HG02642 (cell line): ENCODE measurements at regions not wholly inside any gene's neighbourhood (a gene's known extent, or its start where the extent isn't known, plus 50 kb on each side); places are given as distances from the start of the nearest gene placed in this dataset.

Experiments used
- ATAC-seq: cut with Tn5 transposase; IDR thresholded peaks from one replicate; pipeline ENCODE4 v1.9.1; 2021; ENCODE audit warnings: mild to moderate bottlenecking; ENCODE audit not compliant: unreplicated experiment, poor library complexity

DNA sequence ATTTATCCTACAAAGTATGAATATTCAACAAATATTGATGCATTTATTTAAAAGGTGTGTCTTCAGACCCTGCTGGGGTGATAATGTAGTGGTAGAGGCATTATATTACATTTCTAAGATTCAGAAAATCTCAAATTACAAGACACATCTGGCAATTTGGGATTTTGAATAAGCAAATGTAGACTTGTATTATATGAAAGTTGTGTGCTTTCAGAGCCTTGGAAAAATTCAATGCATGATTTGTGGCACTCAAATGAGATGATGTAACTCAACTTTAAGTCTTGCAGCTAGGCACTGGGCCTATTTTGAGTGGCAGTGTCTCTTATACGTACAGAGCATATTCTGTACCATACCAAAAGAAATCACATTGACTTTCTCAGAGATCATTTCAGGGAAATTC lies 214.4 kb downstream of the ETS1 start:
- no peak for ATAC-seq

DNA sequence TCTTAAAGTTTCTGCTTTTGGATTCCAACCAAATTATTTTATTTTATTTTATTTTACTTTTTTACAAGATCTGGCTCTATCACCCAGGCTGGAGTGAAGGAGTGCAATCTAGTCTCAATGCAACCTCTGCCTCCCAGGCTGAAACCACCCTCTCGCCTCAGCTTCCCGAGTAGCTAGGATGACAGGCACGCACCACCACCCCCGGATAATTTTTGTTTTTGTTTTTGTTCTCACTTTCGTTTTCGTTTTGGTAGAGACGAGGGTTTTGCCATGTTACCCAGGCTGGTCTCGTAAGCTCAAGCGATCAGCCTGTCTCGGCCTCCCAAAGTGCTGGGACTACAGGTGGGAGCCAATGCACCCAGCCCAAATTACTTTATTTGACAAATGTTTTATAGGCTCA lies 219.8 kb downstream of the ETS1 start:
- ATAC-seq = peak; percentile 81

DNA sequence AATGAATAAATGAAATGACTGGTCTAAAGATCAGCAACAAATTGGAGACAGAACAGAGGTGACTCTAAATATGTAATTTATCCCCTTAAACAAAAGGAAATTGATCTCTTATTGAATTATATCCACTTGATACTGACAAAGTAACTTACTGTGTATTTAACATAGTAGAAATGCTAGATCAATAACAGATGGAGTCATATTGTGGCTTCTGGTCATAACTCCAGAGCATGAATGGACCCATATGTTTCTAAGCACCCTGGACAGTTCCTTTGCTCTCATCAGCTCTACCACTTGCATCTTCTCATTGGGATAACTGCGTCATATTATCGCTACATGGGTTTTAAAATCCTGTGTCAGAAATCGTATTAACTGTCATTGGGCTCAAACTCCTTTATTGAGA lies 222.3 kb downstream of the ETS1 start:
- no peak for ATAC-seq

DNA sequence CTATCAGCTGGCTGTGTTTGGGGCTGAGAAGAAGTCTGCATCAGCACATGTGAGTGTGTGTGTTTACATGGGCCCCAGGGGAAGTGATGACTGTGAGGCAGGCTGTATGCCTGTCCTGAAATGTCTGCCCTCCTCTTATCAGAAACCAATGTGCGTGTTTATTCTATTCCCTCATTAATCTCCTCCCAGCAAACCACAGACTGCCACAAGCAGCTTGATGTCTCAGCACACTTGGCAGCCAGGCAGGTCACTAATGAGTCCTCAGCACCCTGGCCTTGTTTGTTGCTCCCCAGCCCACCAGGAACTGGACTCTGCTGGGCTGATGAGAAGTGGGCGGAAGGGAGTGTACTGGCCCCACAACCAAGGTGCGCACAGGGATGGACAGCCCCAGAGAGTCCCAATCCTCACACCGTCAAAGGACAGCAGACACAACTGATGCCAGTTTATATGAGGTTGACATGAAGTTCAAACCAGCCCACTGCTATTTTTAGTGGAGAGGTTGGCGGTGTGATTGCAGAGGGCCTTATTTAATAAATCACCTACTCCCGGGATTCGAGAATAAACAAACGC lies 225.8 kb downstream of the ETS1 start:
- ATAC-seq = no peak

DNA sequence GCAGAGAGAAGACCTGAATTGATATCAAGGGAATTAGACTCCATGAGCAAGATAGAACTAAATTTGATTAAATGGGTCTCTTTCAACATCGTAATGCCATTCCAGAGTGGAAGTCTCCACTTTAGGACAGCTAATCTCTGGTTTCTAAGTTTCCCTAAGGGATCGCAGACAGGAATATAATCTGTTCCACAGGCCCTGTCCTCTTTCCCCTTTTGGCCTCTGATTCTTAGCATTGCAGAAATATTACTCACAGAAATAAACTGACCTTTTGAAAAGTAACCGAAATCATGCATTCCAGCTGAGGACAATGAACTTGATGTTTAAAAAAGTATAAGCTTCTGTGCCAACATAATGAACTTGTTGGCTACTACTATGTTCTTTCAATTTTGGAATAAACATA lies 227.8 kb downstream of the ETS1 start:
- ATAC-seq = no peak

DNA sequence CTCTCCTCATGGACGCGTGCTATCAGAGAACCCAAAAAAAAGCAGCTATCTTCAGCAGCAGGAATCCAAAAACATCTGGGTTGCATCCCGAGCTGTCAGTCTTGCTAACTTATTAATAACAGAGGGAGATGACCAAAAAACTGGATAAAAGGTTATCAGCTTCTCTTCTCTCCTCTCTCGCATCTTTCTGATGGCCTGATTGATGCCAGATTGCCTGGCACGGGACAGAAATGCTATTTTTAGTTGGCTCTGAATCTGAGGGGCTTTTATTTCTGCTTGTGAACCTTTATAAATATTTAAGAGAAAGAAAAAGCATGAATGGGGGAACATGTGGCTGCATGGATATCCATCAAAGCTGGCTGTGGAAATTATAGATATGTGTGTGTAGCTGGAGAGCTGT lies 230.3 kb downstream of the ETS1 start:
- ATAC-seq = no peak

DNA sequence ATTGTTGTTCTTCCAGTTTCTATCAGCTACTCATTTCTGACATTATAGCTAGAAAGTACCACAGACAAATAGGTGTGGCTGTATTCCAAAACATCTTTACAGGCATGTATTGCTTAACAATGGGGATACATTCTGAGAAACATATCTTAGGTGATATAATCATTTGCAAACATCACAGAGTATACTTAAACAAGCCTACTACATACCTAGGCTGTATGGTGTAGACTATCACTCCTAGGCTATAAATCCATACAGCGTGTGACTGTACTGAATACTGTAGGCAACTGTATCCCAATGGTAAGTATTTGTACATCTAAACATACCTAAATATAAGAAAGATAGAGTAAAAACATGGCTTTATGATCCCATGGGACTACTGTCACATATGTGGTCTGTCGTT lies 231.8 kb downstream of the ETS1 start:
- no peak for ATAC-seq

DNA sequence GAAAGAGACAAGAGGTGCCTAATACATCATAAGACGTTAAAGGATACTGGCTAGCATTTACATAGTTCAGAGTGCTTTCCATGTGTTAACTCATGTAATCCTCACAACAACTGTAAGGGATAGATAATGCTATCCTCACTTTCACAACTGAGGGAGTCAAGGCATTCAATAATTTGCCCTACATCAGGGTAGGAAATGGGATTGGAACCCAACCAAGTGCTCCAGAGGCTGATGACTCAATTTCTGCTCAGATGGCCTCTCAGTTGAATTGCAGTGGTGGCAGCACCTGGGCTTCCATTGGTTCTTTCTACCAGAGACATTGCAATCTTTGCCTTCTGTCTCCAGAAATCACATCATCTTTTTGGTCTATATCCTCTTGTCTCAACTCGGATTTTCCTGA lies 232.9 kb downstream of the ETS1 start:
- no peak for ATAC-seq

DNA sequence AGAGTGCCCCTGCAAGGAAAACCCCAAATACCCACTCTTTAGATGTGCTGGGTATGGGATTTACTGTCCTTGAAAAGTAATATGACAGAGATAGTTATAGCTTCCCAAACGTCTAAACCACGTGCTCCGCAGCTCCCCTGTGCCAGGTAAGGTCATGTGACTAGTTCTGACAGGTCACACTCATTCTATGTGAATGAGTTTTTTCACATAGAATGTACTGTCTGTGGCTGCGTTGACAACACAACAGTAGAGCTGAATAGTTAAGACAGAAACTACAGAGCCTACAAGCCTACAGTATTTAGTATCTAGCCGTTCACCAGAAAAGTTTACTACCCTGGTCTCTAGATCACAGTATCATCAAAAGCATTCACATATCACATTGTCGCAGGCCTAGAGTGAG lies 236.2 kb downstream of the ETS1 start:
- ATAC-seq = no peak

DNA sequence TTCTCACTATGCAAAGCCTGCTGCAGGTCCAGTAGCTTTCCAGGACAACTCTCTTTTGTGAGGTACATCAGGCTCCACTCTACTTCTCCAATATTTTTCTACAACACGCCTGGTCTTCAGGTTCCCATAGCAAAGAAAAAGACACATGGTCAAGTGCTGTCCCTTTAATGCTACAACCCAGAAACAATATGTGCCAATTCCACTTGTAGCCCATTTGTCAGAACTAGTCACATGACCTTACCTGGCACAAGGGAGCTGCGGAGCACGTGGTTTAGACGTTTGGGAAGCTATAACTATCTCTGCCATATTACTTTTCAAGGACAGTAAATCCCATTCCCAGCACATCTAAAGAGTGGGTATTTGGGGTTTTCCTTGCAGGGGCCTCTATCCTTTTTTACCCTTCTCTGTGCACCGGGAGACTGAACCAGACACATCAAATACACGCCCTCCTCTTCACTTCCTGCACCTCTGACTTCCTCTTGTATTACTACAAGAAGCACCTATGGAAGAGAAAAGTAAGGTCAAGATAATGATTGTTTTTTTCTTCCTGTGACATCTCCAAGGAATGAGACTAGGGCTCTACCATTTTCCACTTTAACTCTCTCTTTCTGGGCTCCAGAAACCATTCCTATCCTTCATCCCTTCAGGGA lies 237.6 kb downstream of the ETS1 start:
- no peak for ATAC-seq

DNA sequence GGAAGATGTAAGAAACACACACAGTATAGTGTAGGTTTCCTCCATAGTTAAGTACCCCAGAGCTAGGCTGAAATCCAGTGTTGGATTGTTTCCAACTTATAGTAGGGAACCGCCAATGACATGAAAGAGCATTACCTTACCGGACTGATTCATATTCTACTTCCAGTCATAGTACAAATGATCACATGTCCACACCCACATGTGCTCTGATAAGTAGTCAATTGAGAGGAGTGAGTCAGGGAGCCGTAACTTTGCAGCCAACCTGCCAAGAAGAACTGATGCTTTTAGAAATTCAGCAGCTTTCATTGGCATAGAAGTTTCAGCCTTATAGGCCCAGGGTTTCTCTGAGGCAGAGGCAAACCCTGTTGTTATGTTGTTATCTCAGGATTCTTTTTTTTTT lies 240.6 kb downstream of the ETS1 start:
- ATAC-seq = no peak

DNA sequence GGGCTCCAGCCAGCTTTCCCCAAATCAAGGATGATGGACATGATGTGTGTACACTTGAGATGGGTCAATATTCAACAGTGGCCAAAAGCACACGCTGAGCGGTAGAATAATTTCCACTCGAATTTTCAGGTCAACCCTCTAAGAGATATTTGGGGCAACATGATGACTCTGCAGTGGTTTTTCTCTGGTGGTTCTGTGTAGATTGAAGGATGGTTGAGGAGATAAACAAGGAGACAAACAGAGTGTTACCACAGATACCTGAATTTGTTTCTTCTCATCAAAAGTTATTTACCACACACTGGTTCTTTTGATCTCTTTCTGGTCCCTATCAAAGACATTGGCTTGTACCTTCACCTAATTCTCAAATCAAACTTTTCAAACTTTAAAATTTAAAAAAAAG lies 242.0 kb downstream of the ETS1 start:
- no peak for ATAC-seq

DNA sequence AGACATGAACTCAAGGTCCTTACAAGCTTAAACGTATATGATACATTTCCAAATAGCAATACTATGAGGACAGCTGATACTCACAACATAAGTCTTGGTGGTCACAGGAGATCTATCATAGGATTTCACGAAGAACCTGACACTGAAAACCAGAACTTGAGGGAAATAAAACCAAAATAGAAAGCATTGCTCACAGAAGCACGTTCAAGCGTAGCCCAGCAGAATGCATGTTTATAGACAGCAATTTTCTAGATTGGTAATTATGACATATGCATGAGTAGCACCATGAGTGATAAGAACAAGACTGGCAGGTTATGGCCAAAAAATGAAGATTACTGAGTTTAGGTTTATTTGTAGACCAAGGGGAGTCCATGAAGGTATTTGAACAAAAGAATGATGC lies 243.5 kb downstream of the ETS1 start:
- no peak for ATAC-seq

DNA sequence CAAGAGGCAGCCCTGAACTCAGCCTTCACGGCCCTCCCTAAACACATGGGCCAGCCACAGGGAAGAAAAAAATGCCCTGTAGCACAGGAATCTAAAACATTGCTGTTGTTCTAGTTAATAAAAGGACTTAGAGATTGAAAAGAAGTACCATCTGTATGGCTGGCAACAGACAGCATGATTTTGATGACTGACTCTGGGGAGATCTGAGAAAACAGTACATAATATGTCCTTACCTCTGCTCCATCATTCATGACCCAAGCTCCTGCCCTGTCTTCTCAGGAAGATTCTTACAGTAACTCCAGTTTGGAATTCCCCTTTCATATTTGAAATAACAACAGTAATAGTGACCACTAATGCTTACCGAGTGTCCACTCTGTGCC lies 244.2 kb downstream of the ETS1 start:
- ATAC-seq = no peak

DNA sequence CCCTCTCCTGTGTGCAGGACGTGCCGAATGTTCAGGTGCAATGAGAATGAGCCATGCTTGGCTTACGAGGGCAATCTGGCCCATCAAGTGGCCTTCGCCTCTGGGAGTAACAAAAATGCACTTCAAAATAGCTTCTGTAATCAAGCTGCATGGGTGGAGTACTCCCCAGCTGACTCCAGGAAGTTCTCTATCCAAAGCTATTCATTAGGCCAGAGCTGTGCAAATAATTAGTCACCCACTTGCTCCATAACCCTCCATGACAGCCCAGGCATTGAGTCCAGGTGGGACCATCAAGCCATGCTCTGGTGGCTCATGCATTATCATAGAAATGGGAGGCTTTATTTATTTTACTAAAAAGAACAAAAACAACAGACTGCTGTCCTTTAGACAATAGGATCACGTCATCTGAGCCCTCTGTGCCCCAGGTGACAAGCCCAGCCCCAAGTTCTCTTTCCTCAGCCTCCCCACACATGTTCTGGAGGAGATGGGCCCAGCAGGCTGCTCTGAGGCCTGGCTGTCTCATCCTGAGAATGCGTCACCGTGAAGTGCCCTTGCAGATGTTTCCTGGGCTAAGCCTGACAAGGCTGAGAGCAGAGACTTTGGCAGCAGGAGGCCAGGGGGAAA lies 244.7 kb downstream of the ETS1 start:
- peak; percentile 98 for ATAC-seq

DNA sequence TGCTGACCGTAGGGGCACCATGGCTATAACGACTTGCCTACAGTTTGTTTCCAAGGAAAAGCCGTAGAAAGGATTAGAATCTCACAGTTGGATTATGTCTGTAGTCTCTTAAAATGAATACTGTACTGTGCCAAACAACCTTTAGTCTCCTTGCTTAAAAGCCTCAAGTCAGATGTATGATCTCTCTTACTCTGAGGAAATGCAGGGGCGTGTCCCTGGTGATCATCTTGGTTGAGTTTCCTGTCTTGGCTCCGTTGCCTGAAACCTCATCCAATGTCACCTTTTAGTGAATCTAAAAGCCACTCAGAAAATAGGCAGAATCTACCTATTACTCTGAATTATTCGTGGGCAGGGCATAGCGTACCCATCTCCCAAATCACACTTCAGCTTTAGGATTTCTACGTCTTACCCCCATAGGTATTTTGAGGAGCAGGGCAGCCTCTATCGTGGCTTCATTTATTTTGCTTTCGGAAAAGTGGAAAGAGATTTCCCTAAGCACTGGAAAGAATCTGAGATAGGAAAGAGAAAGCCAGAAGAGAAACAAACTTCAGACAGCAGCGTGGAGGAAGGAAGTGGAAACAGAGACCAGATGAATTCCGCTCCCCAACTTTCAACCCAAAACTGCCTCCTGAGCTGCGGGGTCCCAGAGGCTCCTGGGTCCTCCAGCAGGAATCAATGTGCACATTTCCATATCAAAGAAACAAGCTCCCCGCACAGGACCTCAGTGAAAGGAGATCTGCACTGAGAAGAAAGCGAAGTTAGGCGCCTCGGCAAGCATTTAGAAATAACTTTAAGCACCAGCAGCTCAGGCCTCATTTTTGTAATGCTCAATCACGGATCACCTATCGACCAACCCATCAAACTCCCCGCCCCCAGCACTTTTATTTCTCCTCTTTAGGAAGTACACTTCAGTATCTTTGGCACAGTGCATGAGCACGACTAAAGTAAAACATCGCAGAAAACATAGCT lies 245.8 kb downstream of the ETS1 start:
- no peak for ATAC-seq

DNA sequence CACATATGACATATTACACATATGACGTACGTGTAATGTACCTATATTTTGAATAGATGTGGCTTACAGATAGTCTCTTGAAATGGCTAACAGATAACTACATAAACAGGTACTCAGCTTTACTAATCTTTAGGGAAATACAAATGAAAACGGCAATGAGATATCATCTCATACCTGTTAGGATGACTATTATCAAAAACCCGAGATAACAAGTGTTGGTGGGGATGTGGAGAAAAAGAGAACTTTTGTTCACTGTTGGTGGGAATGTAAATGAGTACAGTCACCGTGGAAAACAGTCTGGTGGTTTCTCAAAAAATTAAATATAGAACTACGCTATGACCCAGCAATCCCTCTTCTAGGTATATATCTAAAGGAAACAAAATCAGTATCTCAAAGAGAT lies 247.6 kb downstream of the ETS1 start:
- ATAC-seq = no peak

DNA sequence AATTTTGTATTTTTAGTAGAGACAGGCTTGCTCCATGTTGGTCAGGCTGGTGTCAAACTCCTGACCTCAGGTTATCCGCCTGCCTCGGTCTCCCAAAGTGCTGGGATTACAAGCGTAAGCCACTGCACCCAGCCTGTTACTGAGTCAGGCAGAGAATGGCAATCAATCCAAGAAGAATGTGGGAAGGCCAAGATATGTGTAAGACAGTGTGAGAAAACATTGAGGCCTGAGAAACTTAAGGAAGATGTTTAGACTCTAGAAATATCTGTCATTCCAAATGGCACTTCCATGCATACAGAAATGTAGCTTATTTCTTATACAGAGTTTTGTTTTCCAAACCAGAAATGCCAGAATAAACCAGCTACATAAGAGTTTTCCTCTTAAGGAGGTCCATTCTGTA lies 248.5 kb downstream of the ETS1 start:
- ATAC-seq = no peak

DNA sequence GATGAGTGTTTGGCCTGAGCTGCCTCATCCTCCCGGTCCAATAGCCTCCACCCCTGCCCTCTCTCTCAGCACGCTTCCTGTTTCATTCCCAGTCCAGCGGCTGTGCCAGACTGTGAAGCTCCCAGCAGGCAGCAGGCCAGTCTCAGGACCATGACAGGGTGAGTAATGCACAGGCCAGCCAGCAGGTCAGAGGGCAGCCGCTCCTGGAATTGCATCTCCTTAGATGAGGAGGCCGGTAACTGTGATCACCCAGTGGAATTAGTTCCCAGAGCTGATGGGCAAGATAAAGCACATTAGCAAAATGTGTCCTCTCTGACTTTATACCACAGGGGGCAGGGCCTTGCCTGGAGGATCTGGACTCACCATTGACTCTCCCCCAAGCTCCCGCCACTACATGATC lies 251.2 kb downstream of the ETS1 start:
- no peak for ATAC-seq

DNA sequence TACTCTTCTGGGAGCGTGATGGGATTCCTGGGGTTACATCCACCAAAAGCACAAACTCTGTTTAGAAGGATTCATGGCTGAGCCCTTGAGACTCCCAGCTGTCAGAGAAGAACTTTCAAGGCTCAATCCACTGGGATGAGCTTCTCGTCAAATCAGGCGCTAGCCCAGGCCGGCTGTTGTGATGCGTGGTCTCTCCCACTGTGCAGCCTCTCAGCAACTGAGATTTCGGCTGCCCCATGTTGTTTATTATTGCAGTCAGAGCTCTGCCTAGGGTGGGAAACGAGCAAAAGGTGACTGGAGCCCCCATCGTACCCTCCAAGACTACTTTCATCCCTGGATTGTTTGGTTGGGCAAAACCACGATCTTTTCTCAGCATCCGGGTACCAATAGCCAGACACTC lies 251.6 kb downstream of the ETS1 start:
- no peak for ATAC-seq
